HG03025 (cell line): ENCODE measurements at regions not wholly inside any gene's neighbourhood (a gene's known extent, or its start where the extent isn't known, plus 50 kb on each side); places are given as distances from the start of the nearest gene placed in this dataset.
"Not testable (repeated sequence)": the region's sequence is repeated elsewhere in the genome, so short reads cannot be mapped to it uniquely, and the experiment has no call there.

ENCODE experiments used
- ATAC-seq: cut with Tn5 transposase; IDR thresholded peaks from one replicate; pipeline ENCODE4 v1.9.1; 2021; ENCODE audit warnings: mild to moderate bottlenecking, moderate library complexity; ENCODE audit not compliant: unreplicated experiment, low FRiP score

GRCh38 chr3:34046154-34046553 lies 247.7 kb downstream of the PDCD6IP start:
- no peak for ATAC-seq

DNA sequence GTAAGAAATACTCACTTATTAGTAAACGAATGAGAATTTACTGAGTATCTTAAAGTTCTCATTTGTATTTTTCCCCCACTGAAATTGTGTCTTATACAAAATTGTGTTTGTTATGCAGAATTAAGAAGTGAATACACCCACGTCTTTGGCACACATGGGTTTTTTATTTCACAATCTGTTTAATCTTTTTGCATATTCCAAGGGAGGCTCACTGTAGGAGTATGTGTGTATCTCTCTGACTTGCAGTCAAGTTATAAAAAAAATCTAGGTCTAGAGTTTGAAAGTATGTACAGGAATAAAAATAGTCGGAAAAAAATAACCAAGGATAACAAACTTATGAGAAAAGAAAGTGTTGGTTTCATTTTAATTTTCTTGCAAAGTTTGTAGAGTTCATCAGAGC lies 255.2 kb downstream of the PDCD6IP start:
- ATAC-seq = no peak

DNA sequence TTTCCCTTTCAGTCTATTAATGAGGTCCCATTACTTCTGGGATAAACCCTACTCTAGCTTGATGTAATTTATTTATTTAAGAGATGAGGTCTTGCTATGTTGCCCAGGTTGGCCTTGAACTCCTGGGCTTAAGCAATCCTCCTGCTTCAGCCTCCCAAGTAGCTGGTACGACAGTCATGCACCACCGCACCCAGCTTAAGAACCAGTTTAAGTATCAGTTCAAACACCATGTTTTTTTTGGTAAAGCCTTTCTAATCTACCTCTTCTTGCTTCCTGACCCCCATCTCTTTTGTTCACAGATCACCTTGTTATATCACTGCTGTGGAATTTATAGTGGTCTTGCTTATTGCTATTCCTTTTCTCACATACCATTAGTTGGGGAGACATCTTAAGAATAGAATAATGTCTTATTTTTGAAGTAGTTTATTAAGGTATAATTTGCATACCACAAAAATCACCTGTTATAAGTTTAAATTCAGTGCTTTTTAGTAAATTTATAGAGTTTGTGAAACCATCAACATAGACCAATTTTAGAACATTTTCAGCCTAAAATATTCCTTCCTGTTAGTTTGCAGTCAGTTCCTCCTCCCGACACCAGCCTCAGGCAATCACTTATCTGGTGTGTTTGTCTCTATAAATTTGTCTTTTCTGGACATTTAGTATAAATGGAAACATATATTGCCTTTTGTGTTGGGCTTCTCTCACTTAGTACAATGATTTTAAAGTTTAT lies 257.9 kb downstream of the PDCD6IP start:
- ATAC-seq = no peak

DNA sequence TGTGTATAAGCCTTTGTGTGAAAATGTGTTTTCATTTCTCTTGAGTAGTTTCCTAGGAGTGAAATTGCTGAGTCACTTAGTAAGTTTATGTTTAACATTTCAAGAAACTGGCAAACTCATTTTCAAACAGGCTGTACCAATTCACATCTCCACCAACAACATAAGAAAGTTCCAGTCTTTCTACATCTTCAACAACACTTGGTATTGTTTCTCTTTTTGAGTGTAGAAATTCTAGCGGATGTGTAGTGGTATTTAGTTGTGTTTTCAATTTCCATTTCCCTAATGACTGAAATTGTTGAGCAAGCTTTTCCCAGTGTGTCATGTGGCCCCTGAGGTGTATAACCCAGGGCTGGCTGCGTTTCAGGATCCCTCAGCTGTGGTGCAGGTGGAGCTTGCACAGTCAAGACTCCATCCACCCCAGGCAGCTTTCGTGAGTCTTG lies 258.5 kb downstream of the PDCD6IP start:
- peak; percentile 95 for ATAC-seq

DNA sequence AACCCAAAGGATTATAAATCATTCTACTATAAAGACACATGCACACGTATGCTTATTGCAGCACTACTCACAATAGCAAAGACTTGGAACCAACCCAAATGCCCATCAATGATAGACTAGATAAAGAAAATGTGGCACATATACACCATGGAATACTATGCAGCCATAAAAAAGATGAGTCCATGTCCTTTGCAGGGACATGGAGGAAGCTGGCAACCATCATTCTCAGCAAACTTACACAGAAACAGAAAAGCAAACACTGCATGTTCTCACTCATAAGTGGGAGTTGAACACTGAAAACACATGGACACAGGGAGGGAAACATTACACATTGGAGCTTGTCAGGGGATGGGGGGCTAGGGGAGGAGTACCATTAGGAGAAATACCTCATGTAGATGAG lies 262.6 kb downstream of the PDCD6IP start:
- ATAC-seq = not testable (repeated sequence)

DNA sequence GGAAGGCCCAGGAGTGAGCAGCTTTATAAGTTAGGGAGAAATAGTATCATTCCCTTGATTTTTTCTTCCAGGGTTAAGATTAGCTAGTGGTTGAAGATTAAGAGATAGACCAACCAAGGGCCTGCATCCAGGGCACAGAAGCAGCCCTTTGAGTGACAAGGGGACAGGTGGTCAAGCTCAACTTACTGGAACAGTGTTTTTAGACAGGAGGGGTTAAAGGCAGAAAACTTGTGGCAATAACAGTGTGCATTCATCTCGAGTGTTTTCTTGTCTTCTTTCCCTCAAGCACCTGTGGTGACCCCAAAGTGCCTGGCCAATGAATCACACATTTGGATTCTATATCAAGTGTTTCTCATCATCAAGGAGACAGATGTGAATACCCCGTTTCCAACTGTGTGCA lies 267.5 kb downstream of the PDCD6IP start:
- no peak for ATAC-seq

DNA sequence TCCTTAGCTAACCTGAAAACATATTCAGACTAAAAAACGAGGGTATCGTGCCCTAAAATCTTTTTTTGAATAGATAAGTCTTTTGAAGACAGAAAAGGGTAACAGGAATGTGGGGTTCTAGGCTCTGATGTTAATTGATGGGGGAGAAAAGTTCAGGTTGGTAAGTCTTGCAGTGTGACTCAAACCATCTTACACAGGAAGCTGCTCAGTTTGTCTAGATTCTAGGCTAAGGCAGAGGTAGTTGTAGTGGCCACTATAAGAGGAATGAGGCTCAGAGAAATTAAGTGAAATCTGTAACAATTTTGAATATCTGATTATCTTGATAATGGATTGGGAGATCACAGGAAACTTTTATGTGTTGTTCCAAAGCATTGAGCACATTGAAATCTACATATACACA lies 267.9 kb downstream of the PDCD6IP start:
- no peak for ATAC-seq

DNA sequence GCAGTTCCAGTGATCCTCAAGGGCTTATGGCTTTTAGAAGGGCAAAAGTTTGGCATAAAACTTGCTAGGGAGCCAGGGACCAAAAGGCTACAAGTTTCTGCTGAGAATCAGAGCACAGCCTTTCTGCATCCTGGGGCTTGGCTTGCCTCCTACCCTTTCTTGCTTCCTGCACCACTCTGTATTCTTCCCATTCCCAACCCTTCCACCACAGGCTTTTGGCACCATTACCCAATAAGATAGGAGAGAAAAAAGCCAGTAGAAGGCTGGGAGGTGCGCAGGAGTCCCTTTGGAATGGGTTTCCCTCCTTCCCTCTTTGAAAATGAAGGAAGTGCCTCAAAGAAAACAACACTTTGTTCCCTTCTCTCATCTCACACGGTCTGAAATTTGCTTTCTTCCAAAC lies 268.6 kb downstream of the PDCD6IP start:
- ATAC-seq = no peak

GRCh38 chr3:34067536-34068051 lies 269.2 kb downstream of the PDCD6IP start:
- no peak for ATAC-seq

DNA sequence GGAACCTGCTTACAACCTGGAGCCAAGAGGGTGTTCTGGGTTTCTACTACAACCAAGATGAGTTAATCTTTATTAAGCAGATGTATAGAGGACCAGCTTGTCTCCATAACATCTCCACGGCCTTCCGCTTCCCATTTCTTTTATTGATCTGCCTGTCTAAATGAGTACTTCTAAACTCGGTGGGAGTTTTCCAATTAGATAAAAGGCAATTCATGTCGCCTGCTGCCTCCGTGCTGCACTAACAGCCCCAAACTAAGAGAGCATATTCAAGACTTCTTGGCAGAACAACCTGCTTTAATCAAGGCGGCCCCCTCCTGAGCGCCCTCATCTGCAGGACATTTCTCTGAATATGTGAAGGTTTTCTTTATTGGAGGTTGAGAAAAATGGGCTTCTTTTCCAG lies 270.1 kb downstream of the PDCD6IP start:
- no peak for ATAC-seq

- no peak for ATAC-seq
Observed at GRCh38 chr3:34070831-34071585, 272.6 kb downstream of the PDCD6IP start.

DNA sequence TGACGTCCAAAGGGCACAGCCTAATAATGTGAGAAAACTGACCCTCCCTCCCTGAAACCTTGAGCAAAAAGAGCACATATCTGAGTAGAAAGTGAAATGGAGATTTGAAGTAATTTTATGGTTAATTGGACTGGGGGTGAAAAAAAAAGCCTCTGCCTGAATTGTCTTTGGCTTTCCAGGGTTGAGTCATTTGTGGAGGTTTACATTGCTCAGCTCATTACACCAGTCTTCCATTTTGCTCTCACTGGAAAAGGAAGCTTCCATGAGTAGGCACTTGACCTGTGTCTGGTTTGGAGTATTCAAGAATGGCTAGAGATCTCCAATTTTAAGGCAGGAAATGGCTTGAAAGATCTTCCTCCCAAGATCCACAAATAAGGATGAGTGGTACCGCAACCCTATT lies 273.9 kb downstream of the PDCD6IP start:
- no peak for ATAC-seq

DNA sequence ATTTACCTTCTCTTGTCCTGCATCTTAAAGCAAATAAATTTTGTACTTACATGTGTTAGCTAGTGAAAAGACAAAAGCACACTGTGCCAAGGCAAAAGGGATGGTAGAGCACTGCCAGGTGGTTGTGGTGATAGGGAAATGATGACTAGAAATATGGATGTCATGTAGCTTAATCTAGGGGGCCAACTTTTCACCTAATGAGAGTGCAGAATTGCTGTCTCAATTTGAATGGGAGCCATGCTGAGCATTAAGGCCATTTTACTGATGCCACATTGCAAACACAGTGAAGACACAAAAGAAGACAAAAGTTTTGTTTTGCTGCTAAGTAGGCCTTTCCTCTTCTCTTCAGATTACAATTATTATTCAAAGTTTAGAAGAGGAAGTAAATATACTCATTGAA lies 274.7 kb downstream of the PDCD6IP start:
- ATAC-seq = no peak

GRCh38 chr3:34073961-34074360 lies 275.5 kb downstream of the PDCD6IP start:
- ATAC-seq = no peak

DNA sequence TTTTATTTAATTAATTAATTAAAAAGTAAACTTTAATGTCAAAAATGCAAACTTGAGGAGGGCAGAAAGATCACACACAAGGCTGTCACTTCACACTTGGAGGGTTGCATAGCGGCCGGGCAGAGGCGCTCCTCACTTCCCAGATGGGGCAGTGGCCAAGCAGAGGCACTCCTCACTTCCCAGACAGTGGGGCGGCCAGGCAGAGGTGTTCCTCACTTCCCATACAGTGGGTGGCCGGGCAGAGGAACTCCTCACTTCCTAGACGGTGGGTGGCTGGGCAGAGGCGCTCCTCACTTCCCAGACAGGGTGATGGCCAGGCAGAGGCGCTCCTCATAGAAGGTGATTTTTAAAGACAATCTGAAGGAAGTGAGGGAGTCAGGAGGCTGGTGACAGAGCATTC lies 277.5 kb downstream of the PDCD6IP start:
- ATAC-seq = no peak

DNA sequence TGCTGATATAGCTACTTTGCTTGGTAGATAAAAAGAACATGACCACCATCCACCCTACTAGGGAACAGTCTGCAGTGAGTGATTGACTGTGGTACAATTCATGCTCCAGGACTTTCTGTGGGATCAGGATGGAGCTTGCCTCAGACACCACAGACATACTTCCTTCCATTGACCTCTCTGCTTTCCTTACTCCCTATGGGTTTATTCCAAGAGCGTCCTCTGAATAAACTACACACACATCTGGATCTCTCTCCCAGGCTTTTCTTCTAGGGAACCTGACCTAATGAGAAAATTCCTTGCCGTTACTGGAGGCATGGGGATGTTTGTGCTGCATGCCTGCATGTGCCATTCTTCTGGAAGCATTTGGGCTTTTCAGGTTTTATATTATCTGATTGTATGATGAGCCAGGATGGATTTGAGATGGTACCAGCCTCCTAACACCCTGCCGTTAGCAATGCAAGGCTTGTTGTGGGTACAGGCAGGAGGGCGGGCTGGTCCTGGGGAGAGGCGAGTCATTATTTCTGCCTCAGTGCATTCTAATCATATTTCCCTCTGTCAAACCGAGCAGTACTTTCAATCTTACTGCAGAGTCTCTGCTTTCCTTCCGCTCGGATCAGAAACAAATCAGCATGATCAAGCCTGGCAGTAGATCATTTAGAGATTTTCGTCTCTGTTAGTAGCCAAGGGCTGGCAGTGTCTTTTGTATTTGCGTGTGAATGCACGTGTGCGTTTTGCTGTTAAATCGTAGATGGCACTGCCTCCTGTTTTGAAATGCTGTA lies 279.2 kb downstream of the PDCD6IP start:
- peak; percentile 54 for ATAC-seq

- no peak for ATAC-seq
Observed at GRCh38 chr3:34078418-34078817, 280.0 kb downstream of the PDCD6IP start.

DNA sequence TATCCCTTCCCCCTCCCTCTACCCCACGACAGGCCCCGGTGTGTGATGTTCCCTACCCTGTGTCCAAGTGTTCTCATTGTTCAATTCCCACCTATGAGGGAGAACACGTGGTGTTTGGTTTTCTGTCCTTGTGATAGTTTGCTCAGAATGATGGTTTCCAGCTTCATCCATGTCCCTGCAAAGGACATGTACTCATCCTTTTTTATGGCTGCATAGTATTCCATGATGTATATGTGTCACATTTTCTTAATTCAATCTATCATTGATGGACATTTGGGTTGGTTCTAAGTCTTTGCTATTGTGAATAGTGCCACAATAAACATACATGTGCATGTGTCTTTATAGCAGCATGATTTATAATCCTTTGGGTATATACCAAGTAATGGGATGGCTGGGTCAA lies 281.4 kb downstream of the PDCD6IP start:
- ATAC-seq = not testable (repeated sequence)

DNA sequence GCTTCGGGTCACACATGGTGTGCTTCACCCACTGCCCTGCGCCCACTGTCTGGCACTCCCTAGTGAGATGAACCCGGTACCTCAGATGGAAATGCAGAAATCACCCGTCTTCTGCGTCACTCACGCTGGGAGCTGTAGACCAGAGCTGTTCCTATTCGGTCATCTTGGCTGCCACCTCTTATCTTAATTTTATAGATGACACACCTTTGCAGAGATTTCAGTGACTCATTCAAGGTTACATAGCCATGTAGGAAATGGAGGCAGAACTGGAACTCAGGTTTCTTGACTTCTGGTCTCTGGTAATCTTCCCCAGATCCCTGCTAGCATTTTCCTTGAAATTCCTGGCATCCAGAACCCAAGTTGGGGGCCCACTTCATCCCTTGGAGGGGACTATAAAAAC lies 291.9 kb downstream of the PDCD6IP start:
- not testable (repeated sequence) for ATAC-seq

DNA sequence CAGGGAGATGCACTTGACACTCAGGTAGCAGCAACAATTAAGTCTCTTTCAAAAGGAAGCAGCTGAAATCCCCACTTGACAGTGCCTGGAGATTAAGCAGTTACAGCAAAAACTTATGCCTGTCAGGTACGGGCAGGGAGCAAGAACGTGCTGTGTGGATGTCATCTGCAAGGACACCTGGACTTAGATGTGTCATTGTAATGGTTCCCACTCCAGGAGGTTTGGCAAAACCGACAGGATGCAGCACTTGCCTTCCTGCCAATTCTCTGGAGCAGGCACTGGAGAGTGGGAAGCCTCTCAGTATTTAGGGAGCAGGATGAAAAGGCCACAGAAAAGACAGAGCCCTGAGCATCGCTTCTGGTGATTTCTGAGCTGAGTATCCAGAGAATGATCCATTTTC lies 292.4 kb downstream of the PDCD6IP start:
- ATAC-seq = no peak

GRCh38 chr3:34094280-34094679 lies 295.9 kb downstream of the PDCD6IP start:
- ATAC-seq = not testable (repeated sequence)
